ENCODE measurements at regions not wholly inside any gene's neighbourhood (a gene's known extent, or its start where the extent isn't known, plus 50 kb on each side); places are given as distances from the start of the nearest gene placed in this dataset.

GRCh38 chr20:52098186-52098585 is 93.4 kb downstream of the ZFP64 start:
- no peaks in the 10 kb centered on the region for H3K9me3 ChIP-seq (ENCODE audit: insufficient read depth, low read length, severe bottlenecking)
- H3K4me2 ChIP-seq (ENCODE audit: insufficient read depth, low read length) = no peak overlapping the region
- TF ChIP-seq, protein P1, sequence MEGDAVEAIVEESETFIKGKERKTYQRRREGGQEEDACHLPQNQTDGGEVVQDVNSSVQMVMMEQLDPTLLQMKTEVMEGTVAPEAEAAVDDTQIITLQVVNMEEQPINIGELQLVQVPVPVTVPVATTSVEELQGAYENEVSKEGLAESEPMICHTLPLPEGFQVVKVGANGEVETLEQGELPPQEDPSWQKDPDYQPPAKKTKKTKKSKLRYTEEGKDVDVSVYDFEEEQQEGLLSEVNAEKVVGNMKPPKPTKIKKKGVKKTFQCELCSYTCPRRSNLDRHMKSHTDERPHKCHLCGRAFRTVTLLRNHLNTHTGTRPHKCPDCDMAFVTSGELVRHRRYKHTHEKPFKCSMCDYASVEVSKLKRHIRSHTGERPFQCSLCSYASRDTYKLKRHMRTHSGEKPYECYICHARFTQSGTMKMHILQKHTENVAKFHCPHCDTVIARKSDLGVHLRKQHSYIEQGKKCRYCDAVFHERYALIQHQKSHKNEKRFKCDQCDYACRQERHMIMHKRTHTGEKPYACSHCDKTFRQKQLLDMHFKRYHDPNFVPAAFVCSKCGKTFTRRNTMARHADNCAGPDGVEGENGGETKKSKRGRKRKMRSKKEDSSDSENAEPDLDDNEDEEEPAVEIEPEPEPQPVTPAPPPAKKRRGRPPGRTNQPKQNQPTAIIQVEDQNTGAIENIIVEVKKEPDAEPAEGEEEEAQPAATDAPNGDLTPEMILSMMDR (IDR thresholded peaks at IDR 0.05; ENCODE audit: borderline replicate concordance, extremely low read depth, low read length, poor library complexity, severe bottlenecking) = no peak
- no peak for TF ChIP-seq EZH2 (IDR thresholded peaks at IDR 0.05; ENCODE audit: borderline replicate concordance, low read depth, low read length, severe bottlenecking)
- H4K20me1 ChIP-seq (ENCODE audit: insufficient read depth, low read length) = no peaks in the 10 kb centered on the region
- no peaks in the 10 kb centered on the region for H3K27me3 ChIP-seq (ENCODE audit: insufficient read depth, low read length, poor library complexity)
- DNase-seq (no peak), ATAC-seq (ENCODE audit: insufficient read depth, low read depth) (no peak)
- no peaks in the 10 kb centered on the region for H3K36me3 ChIP-seq (ENCODE audit: insufficient read depth, low read length)
- peaks cover 3% of the 10 kb centered on the region for H3K4me1 ChIP-seq (ENCODE audit: insufficient read depth, low read length)
- no peak overlapping the region for H3K4me3 ChIP-seq (ENCODE audit: low read depth in 1 of 2, low read length in 2 of 2)
- no peaks in the 10 kb centered on the region for H3K79me2 ChIP-seq (ENCODE audit: insufficient read depth, low read length)
- H2AFZ ChIP-seq (ENCODE audit: low read depth, low read length) = no peak overlapping the region
- no peak overlapping the region for H3K27ac ChIP-seq (ENCODE audit: low read length)
- H3K9ac ChIP-seq (ENCODE audit: low read depth, low read length) = no peak overlapping the region

GRCh38 chr20:52096117-52096516 is 95.5 kb downstream of the ZFP64 start:
- no peak overlapping the region for H2AFZ ChIP-seq (ENCODE audit: low read depth, low read length)
- no peak for DNase-seq
- H3K9me3 ChIP-seq (ENCODE audit: insufficient read depth, low read length, severe bottlenecking) = no peaks in the 10 kb centered on the region
- no peaks in the 10 kb centered on the region for H3K4me1 ChIP-seq (ENCODE audit: insufficient read depth, low read length)
- H3K9ac ChIP-seq (ENCODE audit: low read depth, low read length) = no peak overlapping the region
- H3K4me3 ChIP-seq (ENCODE audit: low read depth in 1 of 2, low read length in 2 of 2) = no peak overlapping the region
- no peaks in the 10 kb centered on the region for H3K79me2 ChIP-seq (ENCODE audit: insufficient read depth, low read length)
- H4K20me1 ChIP-seq (ENCODE audit: insufficient read depth, low read length) = no peaks in the 10 kb centered on the region
- H3K27ac ChIP-seq (ENCODE audit: low read length) = no peak overlapping the region
- no peak for ATAC-seq (ENCODE audit: insufficient read depth, low read depth)
- H3K4me2 ChIP-seq (ENCODE audit: insufficient read depth, low read length) = no peak overlapping the region
- H3K36me3 ChIP-seq (ENCODE audit: insufficient read depth, low read length) = no peaks in the 10 kb centered on the region
- TF ChIP-seq EZH2 (IDR thresholded peaks at IDR 0.05; ENCODE audit: borderline replicate concordance, low read depth, low read length, severe bottlenecking) = no peak
- TF ChIP-seq, protein P1 (IDR thresholded peaks at IDR 0.05; ENCODE audit: borderline replicate concordance, extremely low read depth, low read length, poor library complexity, severe bottlenecking) = no peak
- H3K27me3 ChIP-seq (ENCODE audit: insufficient read depth, low read length, poor library complexity) = no peaks in the 10 kb centered on the region

- no peak for DNase-seq
- Histone ChIP-seq H3K36me3 (ENCODE audit: insufficient read depth, low read length) (no peaks in the 10 kb centered on the region), H3K9me3 (ENCODE audit: insufficient read depth, low read length, severe bottlenecking) (no peaks in the 10 kb centered on the region), H3K4me3 (ENCODE audit: low read depth in 1 of 2, low read length in 2 of 2) (no peak overlapping the region), H3K4me1 (ENCODE audit: insufficient read depth, low read length) (no peaks in the 10 kb centered on the region), H2AFZ (ENCODE audit: low read depth, low read length) (no peak overlapping the region), H3K79me2 (ENCODE audit: insufficient read depth, low read length) (no peaks in the 10 kb centered on the region), H3K27me3 (ENCODE audit: insufficient read depth, low read length, poor library complexity) (no peaks in the 10 kb centered on the region), H3K27ac (ENCODE audit: low read length) (no peak overlapping the region), H4K20me1 (ENCODE audit: insufficient read depth, low read length) (no peaks in the 10 kb centered on the region), H3K4me2 (ENCODE audit: insufficient read depth, low read length) (no peak overlapping the region), H3K9ac (ENCODE audit: low read depth, low read length) (no peak overlapping the region)
- no peak for ATAC-seq (ENCODE audit: insufficient read depth, low read depth)
- TF ChIP-seq EZH2 (IDR thresholded peaks at IDR 0.05; ENCODE audit: borderline replicate concordance, low read depth, low read length, severe bottlenecking) = no peak
Observed at GRCh38 chr20:52094693-52095092, 96.9 kb downstream of the ZFP64 start.

DNA sequence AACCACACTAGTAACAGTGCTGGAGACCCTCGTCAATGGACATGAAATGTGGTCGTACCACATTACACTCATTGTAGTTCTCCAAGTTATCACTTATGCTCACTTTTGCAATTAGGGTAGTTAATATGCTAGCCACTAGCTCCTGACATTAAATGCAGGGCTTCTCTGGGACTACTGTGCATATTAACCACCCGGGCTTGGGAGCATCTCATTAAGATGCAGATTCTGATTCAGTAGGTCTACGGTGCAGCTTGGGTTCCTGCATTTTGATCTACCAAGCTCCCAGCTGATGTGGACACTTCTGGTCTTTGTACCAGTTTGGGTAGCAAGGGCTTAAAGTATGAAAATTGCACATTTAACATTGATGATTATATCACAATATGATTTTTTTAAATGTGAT is 98.0 kb downstream of the ZFP64 start:
- TF ChIP-seq, protein P1 (IDR thresholded peaks at IDR 0.05; ENCODE audit: borderline replicate concordance, extremely low read depth, low read length, poor library complexity, severe bottlenecking) = no peak
- H3K27ac ChIP-seq (ENCODE audit: low read length) = no peak overlapping the region
- no peak overlapping the region for H3K4me2 ChIP-seq (ENCODE audit: insufficient read depth, low read length)
- H3K79me2 ChIP-seq (ENCODE audit: insufficient read depth, low read length) = no peaks in the 10 kb centered on the region
- no peak for ATAC-seq (ENCODE audit: insufficient read depth, low read depth)
- no peak for DNase-seq
- no peaks in the 10 kb centered on the region for H3K27me3 ChIP-seq (ENCODE audit: insufficient read depth, low read length, poor library complexity)
- no peak overlapping the region for H2AFZ ChIP-seq (ENCODE audit: low read depth, low read length)
- no peak overlapping the region for H3K9ac ChIP-seq (ENCODE audit: low read depth, low read length)
- H3K4me3 ChIP-seq (ENCODE audit: low read depth in 1 of 2, low read length in 2 of 2) = no peak overlapping the region
- H3K36me3 ChIP-seq (ENCODE audit: insufficient read depth, low read length) = peaks cover 2% of the 10 kb centered on the region; the same call in 1 of the 2 replicates
- H4K20me1 ChIP-seq (ENCODE audit: insufficient read depth, low read length) = no peaks in the 10 kb centered on the region
- no peaks in the 10 kb centered on the region for H3K4me1 ChIP-seq (ENCODE audit: insufficient read depth, low read length)
- H3K9me3 ChIP-seq (ENCODE audit: insufficient read depth, low read length, severe bottlenecking) = peaks cover 5% of the 10 kb centered on the region

Measured in DND-41 (cell line).